ENCODE measurements at regions not wholly inside any gene's neighbourhood (a gene's known extent, or its start where the extent isn't known, plus 50 kb on each side); places are given as distances from the start of the nearest gene placed in this dataset.

DNA sequence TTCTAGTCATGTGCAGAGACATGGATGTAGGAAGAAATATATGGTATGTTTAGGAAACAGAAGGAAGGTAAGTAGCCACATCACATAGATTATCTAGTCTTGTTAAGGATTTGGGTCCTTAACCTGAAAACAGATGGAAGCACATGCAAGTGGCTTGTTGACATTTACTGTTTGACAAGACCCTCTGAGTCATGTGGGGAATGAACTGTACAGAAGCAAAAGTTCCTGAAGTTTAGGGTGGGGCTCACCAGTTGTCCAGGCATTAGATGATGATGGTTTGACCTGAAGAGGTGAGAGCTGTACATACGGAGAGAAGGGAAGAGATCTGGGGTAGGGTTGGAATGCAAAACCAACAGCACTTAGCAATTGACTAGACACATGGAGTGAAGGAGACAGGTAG is 281.1 kb upstream of the GRIP1 start:
- H3K27me3 ChIP-seq = no peaks in the 10 kb centered on the region
- H3K36me3 ChIP-seq = no peaks in the 10 kb centered on the region
- H3K4me1 ChIP-seq = no peaks in the 10 kb centered on the region
- no peaks in the 10 kb centered on the region for H3K9me3 ChIP-seq
- DNase-seq = no peak
- no peak overlapping the region for H3K4me3 ChIP-seq (ENCODE audit: low read depth, low read length)
- no peak for TF ChIP-seq CTCF (IDR thresholded peaks at IDR 0.05; ENCODE audit: low read depth, low read length)

DNA sequence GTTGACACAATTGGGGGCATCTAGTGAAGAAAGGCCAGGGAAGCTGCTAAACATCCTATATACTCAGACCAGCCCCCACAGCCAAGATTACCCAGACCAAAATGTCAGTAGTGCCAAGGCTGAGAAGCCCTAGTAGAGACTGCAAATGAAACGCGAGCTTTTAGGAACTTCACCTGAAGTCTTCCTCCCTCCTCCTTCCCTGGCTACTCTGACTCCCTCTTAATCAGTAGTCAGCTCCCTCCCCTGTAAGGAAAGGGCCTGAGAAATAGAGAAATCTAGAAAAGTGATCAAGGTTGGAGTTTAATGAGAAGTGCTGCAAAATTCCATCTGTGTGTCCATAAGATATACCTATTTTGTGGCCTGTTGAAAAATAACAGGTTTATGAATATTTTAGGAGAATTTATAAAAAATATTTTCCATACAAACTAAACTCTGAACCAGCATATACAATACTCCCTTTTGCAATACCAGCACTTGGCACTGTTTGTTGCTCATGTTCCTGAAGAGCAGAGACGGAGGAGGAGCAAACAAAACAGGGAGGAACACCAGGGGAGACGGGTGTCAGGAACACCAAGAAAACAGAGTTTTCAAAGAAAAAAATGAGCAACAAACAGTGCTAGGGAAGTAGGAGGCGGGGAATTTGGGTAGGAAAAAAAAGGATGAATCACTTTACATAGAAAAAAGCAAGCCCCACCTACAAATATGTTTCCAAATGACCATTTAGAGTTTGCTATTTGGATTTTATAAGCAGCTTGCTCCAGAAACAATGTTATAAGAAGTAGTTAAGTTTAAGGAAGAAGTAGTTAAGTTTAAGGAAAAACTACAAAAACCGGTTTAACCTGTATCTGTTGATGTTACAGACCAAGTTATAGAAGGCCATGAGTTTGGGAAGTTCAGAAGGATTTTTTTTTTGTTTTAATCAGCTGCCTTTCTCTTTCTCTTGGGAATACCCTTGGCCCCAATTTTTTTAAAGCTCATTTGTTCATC is 282.1 kb upstream of the GRIP1 start:
- no peaks in the 10 kb centered on the region for H3K27me3 ChIP-seq
- TF ChIP-seq CTCF (IDR thresholded peaks at IDR 0.05; ENCODE audit: low read depth, low read length) = no peak
- no peaks in the 10 kb centered on the region for H3K9me3 ChIP-seq
- no peaks in the 10 kb centered on the region for H3K36me3 ChIP-seq
- H3K4me3 ChIP-seq (ENCODE audit: low read depth, low read length) = no peak overlapping the region
- no peaks in the 10 kb centered on the region for H3K4me1 ChIP-seq
- DNase-seq = no peak

GRCh38 chr12:66962290-66962689 is 283.4 kb upstream of the GRIP1 start:
- H3K36me3 ChIP-seq = no peaks in the 10 kb centered on the region
- no peak overlapping the region for H3K4me3 ChIP-seq (ENCODE audit: low read depth, low read length)
- H3K4me1 ChIP-seq = no peaks in the 10 kb centered on the region
- H3K9me3 ChIP-seq = no peaks in the 10 kb centered on the region
- DNase-seq = no peak
- no peaks in the 10 kb centered on the region for H3K27me3 ChIP-seq
- no peak for TF ChIP-seq CTCF (IDR thresholded peaks at IDR 0.05; ENCODE audit: low read depth, low read length)

- TF ChIP-seq CTCF (IDR thresholded peaks at IDR 0.05; ENCODE audit: low read depth, low read length) = no peak
- no peaks in the 10 kb centered on the region for H3K4me1 ChIP-seq
- H3K27me3 ChIP-seq = no peaks in the 10 kb centered on the region
- H3K9me3 ChIP-seq = no peaks in the 10 kb centered on the region
- H3K4me3 ChIP-seq (ENCODE audit: low read depth, low read length) = no peak overlapping the region
- no peaks in the 10 kb centered on the region for H3K36me3 ChIP-seq
- DNase-seq = no peak
These were observed 285.0 kb upstream of the GRIP1 start for GRCh38 chr12:66963901-66964300.

DNA sequence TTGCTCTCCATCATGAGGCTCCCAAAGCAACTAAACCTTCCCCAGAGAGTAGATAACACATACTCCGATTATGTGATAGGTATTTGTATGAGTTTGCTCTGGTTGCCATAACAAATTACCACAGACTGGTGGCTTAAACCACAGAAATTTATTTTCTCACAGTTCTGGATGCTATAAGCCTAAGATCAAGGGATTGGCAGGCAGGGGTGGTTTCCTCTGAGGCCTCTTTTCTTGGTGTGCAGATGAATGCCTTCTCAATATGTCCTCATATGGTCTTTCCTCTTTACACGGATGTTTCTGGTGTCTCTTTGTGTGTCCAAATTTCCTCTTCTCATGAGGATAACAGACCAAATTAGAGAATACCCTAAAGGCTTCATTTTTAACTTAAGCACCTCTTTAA is 285.8 kb upstream of the GRIP1 start:
- Histone ChIP-seq H3K27me3 (no peaks in the 10 kb centered on the region), H3K4me1 (no peaks in the 10 kb centered on the region), H3K36me3 (no peaks in the 10 kb centered on the region), H3K9me3 (no peaks in the 10 kb centered on the region), H3K4me3 (ENCODE audit: low read depth, low read length) (no peak overlapping the region)
- no peak for TF ChIP-seq CTCF (IDR thresholded peaks at IDR 0.05; ENCODE audit: low read depth, low read length)
- DNase-seq = no peak

GRCh38 chr12:66965621-66966020 is 286.7 kb upstream of the GRIP1 start:
- no peak for DNase-seq
- Histone ChIP-seq H3K27me3 (no peaks in the 10 kb centered on the region), H3K36me3 (no peaks in the 10 kb centered on the region), H3K4me3 (ENCODE audit: low read depth, low read length) (no peak overlapping the region), H3K9me3 (no peaks in the 10 kb centered on the region), H3K4me1 (no peaks in the 10 kb centered on the region)
- TF ChIP-seq CTCF (IDR thresholded peaks at IDR 0.05; ENCODE audit: low read depth, low read length) = no peak
